ENCODE measurements at regions not wholly inside any gene's neighbourhood (a gene's known extent, or its start where the extent isn't known, plus 50 kb on each side); places are given as distances from the start of the nearest gene placed in this dataset.
"Not testable (repeated sequence)": the region's sequence is repeated elsewhere in the genome, so short reads cannot be mapped to it uniquely, and the experiment has no call there.

GRCh38 chr15:25990220-25990619 is 127.1 kb upstream of the ATP10A start:
- CTCF ChIA-PET = no interaction called here
- H3K27ac Mint-ChIP-seq (ENCODE audit: unreplicated experiment) = no peak overlapping the region
- BruUV-seq (replicated peaks) = no TSS peak
- no peak for TF ChIP-seq CTCF (IDR thresholded peaks at IDR 0.05; ENCODE audit: unreplicated experiment)
- DNase-seq = no peak
- intact Hi-C loops (cut with micrococcal nuclease; ENCODE audit: unreplicated experiment) = no loop called here
- no peaks in the 10 kb centered on the region for H3K4me1 Mint-ChIP-seq (ENCODE audit: low read depth, unreplicated experiment)
- no peaks in the 10 kb centered on the region for H3K9me3 Mint-ChIP-seq (ENCODE audit: low read depth, unreplicated experiment)
- H3K27me3 Mint-ChIP-seq (ENCODE audit: unreplicated experiment) = no peaks in the 10 kb centered on the region
- H3K36me3 Mint-ChIP-seq (ENCODE audit: insufficient read depth, unreplicated experiment) = no peaks in the 10 kb centered on the region
- H3K4me3 Mint-ChIP-seq (ENCODE audit: low read depth, unreplicated experiment) = no peak overlapping the region

- Mint-ChIP-seq H3K27ac (ENCODE audit: unreplicated experiment) (no peak overlapping the region), H3K9me3 (ENCODE audit: low read depth, unreplicated experiment) (no peaks in the 10 kb centered on the region), H3K27me3 (ENCODE audit: unreplicated experiment) (no peaks in the 10 kb centered on the region), H3K36me3 (ENCODE audit: insufficient read depth, unreplicated experiment) (no peaks in the 10 kb centered on the region), H3K4me3 (ENCODE audit: low read depth, unreplicated experiment) (no peak overlapping the region), H3K4me1 (ENCODE audit: low read depth, unreplicated experiment) (no peaks in the 10 kb centered on the region)
- no peak for DNase-seq
- intact Hi-C loops (cut with micrococcal nuclease; ENCODE audit: unreplicated experiment) = no loop called here
- BruUV-seq (replicated peaks) = no TSS peak
- CTCF ChIA-PET = no interaction called here
- no peak for TF ChIP-seq CTCF (IDR thresholded peaks at IDR 0.05; ENCODE audit: unreplicated experiment)
Measured at GRCh38 chr15:25989327-25989726, 126.2 kb upstream of the ATP10A start.

DNA sequence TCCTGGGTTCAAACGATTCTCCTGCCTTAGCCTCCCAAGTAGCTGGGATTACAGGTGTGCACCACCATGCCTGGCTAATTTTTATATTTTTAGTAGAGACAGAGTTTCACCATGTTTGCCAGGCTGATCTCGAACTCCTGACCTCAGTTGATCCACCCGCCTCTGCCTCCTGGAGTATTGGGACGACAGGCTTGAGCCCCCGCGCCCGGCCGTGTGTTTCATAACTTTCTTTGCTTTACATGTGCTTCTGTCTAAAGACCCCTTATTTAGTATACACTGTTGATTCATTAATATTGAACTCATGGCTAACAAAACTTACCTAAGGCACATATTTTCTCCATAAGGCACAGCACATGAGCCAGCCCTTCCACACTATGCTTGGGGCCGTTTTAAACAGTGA is 125.6 kb upstream of the ATP10A start:
- H3K4me1 Mint-ChIP-seq (ENCODE audit: low read depth, unreplicated experiment); H3K36me3 Mint-ChIP-seq (ENCODE audit: insufficient read depth, unreplicated experiment); intact Hi-C loops (cut with micrococcal nuclease; ENCODE audit: unreplicated experiment); H3K27me3 Mint-ChIP-seq (ENCODE audit: unreplicated experiment); DNase-seq; BruUV-seq (replicated peaks); H3K27ac Mint-ChIP-seq (ENCODE audit: unreplicated experiment); H3K4me3 Mint-ChIP-seq (ENCODE audit: low read depth, unreplicated experiment); H3K9me3 Mint-ChIP-seq (ENCODE audit: low read depth, unreplicated experiment); CTCF ChIA-PET: not testable (repeated sequence)

GRCh38 chr15:25987638-25988037 is 124.5 kb upstream of the ATP10A start:
- Mint-ChIP-seq H3K4me1 (ENCODE audit: low read depth, unreplicated experiment) (no peaks in the 10 kb centered on the region), H3K36me3 (ENCODE audit: insufficient read depth, unreplicated experiment) (no peaks in the 10 kb centered on the region), H3K9me3 (ENCODE audit: low read depth, unreplicated experiment) (no peaks in the 10 kb centered on the region), H3K27me3 (ENCODE audit: unreplicated experiment) (no peaks in the 10 kb centered on the region), H3K27ac (ENCODE audit: unreplicated experiment) (no peak overlapping the region), H3K4me3 (ENCODE audit: low read depth, unreplicated experiment) (no peak overlapping the region)
- CTCF ChIA-PET = no interaction called here
- no peak for DNase-seq
- TF ChIP-seq CTCF (IDR thresholded peaks at IDR 0.05; ENCODE audit: unreplicated experiment) = no peak
- BruUV-seq (replicated peaks) = no TSS peak
- intact Hi-C loops (cut with micrococcal nuclease; ENCODE audit: unreplicated experiment) = no loop called here

GRCh38 chr15:25985165-25985564 is 122.0 kb upstream of the ATP10A start:
- CTCF ChIA-PET = interaction anchor here (0.6 kb wide), 1 partner anchor 1705 kb away, joined by 3 read pairs; no protein-coding TSS in a partner anchor
- H3K36me3 Mint-ChIP-seq (ENCODE audit: insufficient read depth, unreplicated experiment) = no peaks in the 10 kb centered on the region
- H3K4me3 Mint-ChIP-seq (ENCODE audit: low read depth, unreplicated experiment) = no peak overlapping the region
- no peaks in the 10 kb centered on the region for H3K27me3 Mint-ChIP-seq (ENCODE audit: unreplicated experiment)
- no peaks in the 10 kb centered on the region for H3K9me3 Mint-ChIP-seq (ENCODE audit: low read depth, unreplicated experiment)
- no peak for TF ChIP-seq CTCF (IDR thresholded peaks at IDR 0.05; ENCODE audit: unreplicated experiment)
- H3K27ac Mint-ChIP-seq (ENCODE audit: unreplicated experiment) = no peak overlapping the region
- H3K4me1 Mint-ChIP-seq (ENCODE audit: low read depth, unreplicated experiment) = no peaks in the 10 kb centered on the region
- no TSS peak for BruUV-seq (replicated peaks)
- DNase-seq = no peak
- intact Hi-C loops (cut with micrococcal nuclease; ENCODE audit: unreplicated experiment) = no loop called here

Data from Calu3 (cell line).